GM21825 (cell line): ENCODE measurements at regions not wholly inside any gene's neighbourhood (a gene's known extent, or its start where the extent isn't known, plus 50 kb on each side); places are given as distances from the start of the nearest gene placed in this dataset.

Experiments
- ATAC-seq: cut with Tn5 transposase; IDR thresholded peaks from one replicate; pipeline ENCODE4 v1.9.1; 2021; ENCODE audit warnings: mild to moderate bottlenecking, moderate library complexity; ENCODE audit not compliant: unreplicated experiment

DNA sequence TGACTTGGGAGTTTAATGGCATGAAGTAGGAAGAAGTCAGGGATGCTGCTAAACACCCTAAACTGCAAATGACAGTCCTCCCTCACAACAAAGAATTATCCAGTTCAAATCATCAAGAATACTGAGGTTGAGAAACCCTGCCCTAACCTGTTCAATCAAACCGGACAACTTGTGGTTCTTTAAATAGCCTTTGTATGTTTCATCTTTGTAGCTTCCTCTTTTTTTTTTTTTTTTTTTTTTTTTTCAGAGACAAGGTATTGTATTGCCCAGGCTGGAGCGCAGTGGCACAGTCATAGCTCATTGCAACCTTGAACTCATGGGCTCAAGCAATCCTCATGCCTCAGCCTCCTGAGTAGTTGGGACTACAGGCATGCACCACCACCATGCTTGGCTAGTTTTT, 52.5 kb upstream of the TTC29 start:
- ATAC-seq = no peak

DNA sequence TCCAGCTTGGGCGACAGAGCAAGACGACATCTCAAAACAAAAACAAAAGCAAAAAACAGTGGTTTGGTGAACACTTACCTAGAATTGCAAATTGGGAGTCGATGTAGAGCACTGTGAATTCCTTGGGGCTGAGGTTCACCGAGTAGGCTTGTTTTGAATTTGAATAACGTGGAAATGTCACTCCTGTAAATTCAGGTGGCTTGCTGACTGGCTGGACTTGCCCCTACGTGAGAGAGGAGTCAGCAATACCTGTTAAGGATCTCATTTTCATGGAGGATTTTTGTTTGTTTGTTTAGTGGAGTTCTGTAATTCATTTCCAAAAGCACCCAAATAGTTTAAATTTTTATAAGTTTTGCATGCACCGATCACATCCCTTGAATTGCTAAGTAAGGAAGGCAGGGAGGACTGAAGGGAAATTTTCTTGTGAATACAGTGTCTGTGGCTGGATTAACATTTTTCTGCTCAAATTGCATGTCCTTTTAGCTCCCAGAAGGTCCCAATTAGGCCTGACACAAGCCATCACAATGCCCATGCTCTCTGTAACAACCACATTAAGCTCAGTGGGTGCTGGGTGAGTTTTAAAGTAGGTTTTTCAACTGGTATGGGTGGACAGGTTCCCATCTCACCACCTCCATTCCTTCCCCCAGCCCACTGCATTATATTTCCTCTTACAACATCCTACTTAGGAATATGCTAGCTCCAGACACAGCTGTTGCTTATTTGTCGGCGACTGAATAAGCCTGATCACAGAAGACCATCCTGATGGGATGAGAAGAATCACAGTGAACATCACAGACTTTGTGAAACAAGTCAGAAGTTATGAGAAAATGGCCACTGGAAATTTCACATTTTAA, 58.5 kb upstream of the TTC29 start:
- ATAC-seq = no peak

DNA sequence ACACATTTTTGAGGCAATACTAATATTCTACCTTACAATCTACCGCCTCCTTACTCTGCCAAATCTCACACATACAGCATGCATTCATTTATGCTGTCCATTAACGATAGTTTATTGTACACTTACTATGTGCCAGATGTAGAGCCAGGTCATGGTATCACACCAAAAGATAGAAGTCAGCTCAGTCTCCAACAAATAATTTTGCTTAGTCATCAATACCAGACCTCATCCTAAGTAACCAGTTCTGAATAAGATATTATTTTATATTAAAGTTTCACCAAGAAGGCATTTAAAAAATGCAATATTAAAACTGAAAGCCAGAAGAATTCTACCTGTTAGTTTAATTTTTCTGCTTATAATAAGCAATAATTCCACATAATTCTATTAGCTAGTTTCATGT, 60.6 kb upstream of the TTC29 start:
- ATAC-seq = no peak

DNA sequence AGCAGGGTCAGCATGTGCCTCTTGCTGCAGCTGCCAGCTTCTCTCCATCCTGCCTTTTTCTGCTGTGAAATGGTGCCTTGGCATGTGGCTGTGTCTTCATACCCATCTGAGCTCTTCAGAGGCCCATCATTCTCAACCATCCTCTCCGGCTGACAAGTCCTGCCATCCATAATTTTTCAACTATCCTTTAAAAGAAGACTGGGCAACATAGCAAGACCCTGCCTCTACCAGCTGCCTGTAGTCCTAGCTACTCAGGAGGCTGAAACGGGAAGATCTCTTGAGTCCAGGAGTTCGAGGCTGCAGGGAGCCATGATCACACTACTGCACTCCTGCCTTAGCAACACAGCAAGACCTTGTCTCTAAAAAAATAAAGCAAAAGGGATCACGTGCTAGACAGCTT, 64.2 kb upstream of the TTC29 start:
- ATAC-seq = no peak

DNA sequence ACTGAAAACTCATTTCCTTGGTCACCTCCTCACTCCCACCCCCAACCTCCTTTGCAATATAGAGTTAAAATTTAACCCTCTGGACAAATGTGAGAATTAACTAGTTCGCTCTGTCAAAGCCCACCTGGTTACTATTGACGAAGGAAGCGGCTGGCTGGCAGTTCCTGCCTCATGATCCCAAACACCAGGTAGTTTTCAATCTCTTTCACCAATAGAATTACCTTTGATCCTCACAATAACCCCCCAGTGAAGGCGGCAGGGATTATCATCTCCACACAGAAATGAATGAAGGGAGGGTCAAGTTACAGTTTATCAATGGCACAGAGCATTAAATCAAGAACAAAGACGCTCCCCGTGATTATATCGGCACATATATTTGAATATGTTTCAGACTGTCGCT, 65.7 kb upstream of the TTC29 start:
- no peak for ATAC-seq

DNA sequence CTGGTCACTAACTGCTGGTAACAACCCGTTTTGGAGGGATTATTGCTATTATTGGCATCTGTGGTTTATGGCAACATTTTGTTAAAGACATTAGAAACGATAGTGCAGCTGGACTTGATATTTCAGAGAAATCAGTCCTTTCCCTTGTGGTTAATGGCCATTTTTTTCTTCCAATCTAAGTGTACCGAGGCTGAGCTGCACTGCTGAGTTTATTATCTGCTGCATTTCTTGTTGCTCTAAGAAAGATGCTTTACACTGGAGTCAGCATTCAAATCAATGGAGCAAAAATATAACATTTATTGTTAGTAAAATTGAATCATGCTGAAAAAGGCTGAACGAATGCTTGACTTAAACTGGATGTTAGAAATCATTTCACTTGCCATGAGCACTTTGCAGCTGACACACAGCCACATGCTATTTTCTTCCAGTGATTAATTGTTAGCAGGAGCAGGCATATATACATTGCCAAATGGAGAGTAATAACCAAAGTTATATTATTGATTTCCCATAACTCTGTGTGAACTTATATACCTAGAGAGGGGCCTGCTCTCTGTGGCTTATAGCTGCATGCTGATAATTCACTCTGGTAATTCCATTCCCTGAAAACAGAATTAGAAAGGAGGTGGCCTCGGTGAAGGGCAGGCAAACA, 66.5 kb upstream of the TTC29 start:
- ATAC-seq = no peak

DNA sequence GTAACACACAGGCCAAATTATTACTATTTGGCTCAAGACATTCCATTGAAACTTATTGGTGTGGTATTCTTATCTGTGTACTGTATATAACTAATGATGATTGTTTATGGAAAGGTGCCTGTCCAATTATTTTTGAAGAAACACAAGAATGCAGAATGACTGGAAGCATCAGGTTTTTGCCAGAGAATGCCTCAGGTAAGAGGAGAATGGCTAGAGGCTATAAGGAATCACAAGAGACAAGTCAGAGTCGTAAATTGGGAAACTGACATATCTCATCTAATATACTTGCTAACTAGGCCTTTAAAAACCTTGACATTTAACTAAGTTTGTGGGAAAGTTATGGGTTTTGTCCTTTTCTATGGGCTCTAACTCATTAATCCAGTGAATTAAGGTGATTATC, 69.3 kb upstream of the TTC29 start:
- no peak for ATAC-seq

DNA sequence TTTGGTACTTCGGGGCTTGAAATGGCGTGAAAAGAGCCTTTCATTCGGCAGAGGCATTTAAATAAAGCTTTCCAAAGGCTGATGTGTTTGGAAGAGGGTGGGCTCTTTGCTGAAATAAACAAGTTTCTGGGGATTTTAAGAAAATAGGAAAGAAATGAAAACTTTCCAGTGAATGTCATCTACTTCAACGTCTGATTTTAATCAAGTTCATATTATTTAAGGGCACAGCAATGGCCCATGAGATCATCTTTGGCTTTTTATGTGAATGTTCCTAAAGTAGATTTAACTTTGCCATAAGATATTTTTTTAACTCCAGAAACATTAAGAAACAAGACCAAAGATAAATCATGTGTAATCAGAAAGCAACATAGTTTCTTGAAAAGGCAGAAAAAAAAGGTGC, 69.8 kb upstream of the TTC29 start:
- no peak for ATAC-seq

DNA sequence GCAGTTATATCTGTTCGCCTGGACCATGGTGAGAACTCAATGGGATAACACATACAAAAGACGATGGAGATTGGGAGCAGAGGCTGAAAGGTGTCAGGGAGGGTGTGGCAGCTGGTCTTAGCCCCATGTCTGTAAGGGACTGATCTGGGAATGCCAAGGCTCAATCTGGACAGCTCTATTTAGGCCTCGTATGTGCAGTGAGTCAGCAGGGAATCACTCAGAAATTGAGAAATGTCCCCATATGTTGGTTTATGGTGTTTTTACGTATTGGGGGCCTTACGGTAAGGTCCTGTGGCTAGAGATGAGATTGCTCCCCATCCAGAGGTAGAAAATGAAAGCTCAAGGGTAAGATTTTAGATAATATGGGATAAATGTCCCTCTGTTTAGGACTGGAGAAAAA, 71.4 kb upstream of the TTC29 start:
- no peak for ATAC-seq

DNA sequence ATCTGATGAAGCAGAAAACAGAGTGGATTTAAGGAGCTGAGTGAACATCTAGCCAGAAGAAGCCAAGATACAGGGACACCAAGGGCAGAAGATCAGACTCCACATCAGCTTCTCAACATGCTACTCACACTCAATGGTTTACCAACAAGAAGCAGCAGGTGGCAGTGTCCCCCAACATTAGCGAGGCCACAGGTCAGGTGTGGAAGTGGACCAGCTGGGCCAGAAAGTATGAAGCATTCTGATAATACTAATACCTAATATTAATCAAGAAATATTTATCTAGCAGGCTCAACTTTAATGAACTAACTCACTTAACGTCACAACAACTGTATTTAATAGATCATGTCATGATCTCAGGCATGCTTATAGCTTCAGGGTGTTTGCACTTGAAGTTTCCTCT, 73.4 kb upstream of the TTC29 start:
- ATAC-seq = no peak

DNA sequence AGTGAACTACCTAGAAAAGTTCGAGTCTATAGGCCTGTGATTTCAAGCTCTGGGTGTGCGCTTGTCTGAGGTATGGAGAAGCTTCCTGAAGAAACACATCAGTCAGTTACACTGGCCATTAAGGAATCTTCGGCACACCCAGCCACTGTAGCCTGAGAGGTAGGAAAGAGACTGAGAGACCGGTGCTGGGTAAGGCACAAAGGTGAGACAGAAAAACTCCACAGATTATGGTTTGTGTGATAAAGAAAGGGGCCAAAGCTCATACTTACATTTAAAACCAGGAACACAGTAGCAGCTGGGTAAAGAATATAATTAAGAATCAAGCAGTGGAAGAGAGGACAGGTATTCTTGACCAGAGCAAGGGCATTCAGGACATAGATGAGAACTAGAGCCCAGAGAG, 74.8 kb upstream of the TTC29 start:
- no peak for ATAC-seq

DNA sequence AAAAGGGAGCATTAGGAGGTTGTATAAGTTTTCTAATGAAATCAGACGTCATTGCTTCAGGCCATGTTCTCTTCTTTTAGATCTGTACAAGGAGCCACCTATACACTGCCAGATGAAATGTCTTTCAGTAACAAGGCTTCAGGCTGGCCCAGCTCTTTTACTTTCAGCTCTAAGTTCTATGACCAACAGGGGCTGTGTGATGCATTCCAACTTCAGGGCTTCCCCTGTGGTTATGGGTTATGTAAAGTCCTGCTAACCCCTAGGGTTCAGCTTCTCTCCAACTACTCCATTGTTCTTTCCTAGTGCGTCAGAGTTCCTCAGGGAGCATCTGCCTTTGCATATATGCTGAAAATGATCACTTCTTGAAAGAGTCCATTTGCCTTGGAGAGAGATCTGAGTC, 79.4 kb upstream of the TTC29 start:
- ATAC-seq = no peak

DNA sequence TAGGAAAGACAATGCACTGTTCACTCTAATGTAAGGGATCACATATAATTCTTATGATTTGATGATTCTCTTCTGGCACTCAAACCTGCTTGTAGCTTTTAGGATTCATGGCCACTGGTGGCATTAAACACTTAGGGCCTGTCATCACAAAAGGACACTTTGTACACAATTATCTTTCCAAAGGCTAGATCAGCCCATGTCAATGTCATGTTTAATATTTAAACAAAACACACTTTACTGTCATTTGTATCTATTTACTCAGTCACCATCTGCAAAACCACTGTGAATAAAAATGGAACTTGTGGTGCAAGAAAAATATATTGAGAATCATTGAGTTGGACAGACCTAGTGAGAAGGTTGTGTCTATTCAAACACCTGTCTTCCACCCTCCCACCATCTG, 83.6 kb upstream of the TTC29 start:
- no peak for ATAC-seq

DNA sequence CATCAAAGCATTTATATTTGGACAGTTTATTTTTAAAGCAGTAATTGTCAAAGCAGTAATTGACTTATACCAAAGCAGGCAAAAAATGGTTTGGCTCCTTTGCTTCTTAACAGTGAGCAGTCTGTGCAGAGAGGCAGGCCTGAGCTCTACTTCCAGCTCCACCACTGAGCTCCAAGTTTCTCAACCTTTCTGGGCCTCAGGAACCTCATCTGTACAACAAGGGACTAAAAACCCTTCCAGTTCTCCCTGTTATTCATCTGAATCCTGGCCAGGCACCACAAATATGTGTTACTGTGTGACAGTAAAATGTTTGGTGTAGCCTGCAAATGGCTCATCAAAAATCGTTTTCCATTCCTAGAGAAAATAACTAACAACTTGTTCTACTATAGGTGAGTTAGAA, 88.7 kb upstream of the TTC29 start:
- no peak for ATAC-seq

DNA sequence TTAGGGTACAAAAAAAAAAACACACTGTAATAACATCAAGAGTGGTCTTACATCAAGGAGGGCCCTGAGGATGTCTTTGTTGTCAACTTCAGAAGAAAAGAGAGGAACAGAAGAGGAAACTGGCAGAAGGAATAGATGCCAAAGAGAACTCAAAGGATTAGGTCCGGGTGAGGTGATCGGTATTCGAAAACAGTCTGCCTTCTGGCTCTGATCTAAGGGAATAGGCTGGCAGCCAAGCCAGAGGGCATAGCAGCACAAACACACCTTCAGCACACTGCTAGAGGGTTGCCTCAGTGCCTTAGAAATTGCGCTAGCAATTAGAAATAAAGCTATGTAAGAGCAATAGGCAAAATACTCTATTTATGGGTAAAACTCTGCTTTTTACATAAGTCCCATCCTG, 91.4 kb upstream of the TTC29 start:
- no peak for ATAC-seq

DNA sequence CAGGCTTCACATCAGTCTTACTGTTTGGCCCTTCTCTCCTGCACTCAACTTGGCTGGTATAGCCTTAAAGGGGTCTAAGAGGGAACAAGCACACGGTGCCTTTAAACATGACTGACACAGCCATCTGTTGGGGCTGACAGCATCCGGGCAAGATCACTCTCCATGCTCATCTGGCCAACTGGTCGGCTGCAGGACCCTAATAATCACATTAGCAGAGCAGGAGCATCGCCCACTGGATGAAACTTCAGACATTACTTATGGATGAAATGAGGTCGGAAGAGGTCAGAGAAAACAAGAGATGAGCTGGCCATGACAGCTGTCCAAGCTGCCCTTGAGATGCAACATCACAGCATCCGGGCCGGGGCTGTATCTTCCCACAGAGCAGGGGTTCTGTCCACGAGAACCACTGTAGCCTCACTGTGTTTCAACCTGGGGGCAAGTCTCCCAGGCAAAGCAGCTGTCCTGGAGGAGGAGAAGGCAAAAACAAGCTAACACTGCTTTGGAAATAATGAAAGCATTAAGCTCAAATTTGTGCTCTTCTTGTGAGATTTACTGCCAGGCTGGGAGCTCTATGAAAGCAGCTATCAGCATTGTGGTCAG, 94.4 kb upstream of the TTC29 start:
- no peak for ATAC-seq

DNA sequence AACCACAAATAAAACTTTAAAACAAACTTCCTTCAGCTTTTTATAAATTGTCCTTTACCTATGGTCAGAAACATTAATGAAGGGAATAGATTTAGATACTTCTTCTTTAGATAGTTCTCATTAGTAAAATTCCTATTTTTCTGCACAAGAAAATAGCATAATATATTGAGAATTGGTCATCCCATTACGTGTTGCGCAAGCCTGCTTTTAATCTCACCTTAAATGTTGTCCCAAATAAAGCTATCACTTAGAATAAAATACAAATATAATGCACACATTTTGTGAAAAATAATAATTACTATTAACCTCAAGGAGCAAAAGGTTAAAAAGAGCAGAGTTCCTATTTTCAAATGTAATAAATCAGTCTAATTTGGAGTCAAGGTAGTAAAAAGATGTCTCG, 95.2 kb upstream of the TTC29 start:
- ATAC-seq = no peak

DNA sequence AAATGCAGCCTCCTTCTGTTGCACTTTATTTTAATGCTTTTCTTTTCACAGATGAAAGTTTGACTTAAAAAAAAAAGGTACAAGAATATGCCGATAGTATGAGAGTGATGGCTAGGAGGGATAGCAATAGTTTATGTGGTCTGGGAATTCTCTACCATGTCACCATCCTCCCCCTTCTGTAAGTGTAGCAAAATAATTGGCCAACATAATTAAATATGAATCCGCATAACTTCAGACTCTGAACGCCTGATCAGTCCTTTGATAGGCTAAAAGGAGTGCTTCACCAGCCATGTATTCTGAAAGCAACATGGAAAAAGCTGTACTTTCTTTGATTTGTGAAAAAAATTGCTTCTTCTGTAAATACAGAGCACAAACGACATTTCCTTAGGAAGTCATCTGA, 95.7 kb upstream of the TTC29 start:
- no peak for ATAC-seq

DNA sequence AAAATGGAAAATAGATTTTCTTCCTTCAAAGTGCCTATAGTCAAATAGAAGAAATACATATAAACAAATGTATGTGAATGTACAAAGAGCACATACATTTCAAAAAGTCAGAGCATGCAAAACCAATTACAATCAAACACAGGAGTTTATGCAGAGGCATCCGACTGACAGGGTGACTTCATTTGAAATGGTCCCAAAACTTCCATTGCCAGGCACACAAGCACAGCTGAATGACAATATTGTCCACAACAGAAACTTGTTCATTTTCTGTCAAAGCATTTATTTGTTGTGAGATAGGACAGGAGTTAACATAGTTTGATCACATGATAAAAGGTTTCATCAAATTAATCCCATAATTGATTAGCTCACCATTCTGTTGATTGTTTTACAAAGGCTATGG, 96.4 kb upstream of the TTC29 start:
- ATAC-seq = no peak

DNA sequence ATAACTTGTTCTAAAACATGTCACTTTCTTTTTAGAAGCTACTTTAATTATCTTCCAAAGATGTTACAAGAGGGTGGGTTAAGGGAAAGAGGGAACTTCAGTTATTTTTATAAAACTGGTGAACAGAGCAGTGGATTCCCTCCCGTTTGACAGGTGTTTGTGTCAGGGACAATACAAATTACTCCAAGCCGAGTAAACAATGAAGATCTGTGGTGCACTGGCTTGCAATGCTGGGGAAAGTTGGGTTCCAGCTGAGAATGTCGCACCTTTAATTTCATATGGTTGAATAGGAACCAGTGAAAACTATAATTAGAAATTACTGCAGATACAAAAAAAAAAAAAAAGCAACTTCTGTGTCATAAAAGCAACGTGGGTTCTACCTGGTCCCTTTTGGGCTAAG, 98.6 kb upstream of the TTC29 start:
- ATAC-seq = no peak

DNA sequence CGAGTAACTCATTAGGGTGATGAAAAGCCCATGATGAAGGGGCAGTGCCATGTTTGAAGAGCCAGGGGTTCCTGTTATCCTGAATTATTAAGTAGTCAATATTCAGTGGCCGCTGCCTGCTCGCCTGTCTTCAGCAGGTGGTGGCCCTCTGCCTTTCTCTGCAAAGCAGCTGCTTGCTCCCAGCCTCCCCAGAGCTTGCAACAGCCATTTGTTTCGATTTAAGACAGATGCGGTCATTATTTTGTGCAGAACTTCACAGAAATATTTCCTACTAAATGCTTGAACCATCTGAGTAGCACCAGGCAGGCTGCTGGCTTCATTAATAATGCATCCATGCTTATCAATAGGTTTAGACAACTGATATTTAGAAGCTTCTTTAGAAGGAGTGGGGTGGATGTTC, 104.3 kb upstream of the TTC29 start:
- no peak for ATAC-seq

DNA sequence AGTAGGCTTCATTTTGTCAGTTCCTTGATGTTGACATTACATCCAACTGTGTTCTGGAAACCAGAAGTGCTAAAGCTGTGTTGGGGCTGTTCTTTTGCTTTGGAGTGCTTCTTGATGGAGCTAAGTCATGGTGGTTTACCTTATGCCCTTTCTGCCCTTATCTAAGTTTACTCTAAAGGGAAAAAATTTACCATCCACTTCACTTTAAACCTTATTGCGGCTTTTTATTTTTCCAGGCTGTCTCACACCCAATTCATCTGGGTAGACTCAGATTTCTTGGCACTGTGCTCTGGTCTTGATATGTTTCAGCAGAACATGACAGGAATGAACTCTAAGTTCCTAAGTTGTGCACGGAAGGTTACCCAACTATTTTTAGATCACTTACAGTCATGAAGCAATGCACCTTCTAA, 104.7 kb upstream of the TTC29 start:
- ATAC-seq = no peak
